ENCODE measurements at regions not wholly inside any gene's neighbourhood (a gene's known extent, or its start where the extent isn't known, plus 50 kb on each side); places are given as distances from the start of the nearest gene placed in this dataset.

DNA sequence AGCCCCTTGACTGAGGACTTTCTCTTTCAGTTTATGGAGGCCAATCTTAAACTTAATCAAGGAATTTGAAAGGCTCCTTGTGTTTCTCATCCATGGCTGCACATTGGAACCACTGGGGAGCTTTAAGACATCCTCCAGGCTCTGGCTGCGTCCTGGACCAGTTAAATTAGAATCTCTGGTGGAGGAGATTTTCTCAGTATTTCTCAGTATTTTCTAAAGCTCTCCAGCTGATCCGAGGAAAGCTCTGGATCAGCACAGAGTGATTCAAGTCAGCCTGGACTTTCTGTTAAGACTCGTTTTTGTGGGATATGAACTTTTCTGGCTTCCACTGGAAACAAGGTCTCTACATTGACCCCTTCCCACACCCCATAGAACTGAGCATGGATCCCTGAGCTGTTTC is 249.8 kb downstream of the STK31 start:
- H3K4me3 ChIP-seq (ENCODE audit: low read depth, low read length), result no peak overlapping the region
- DNase-seq (ENCODE audit: low read depth, low spot score), result no peak
- in situ Hi-C loops (cut with HindIII; ENCODE audit: low sequenced_read_pairs), result no loop called here
- TF ChIP-seq, protein P1, sequence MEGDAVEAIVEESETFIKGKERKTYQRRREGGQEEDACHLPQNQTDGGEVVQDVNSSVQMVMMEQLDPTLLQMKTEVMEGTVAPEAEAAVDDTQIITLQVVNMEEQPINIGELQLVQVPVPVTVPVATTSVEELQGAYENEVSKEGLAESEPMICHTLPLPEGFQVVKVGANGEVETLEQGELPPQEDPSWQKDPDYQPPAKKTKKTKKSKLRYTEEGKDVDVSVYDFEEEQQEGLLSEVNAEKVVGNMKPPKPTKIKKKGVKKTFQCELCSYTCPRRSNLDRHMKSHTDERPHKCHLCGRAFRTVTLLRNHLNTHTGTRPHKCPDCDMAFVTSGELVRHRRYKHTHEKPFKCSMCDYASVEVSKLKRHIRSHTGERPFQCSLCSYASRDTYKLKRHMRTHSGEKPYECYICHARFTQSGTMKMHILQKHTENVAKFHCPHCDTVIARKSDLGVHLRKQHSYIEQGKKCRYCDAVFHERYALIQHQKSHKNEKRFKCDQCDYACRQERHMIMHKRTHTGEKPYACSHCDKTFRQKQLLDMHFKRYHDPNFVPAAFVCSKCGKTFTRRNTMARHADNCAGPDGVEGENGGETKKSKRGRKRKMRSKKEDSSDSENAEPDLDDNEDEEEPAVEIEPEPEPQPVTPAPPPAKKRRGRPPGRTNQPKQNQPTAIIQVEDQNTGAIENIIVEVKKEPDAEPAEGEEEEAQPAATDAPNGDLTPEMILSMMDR (IDR thresholded peaks at IDR 0.05; ENCODE audit: low read depth, low read length), result no peak

DNA sequence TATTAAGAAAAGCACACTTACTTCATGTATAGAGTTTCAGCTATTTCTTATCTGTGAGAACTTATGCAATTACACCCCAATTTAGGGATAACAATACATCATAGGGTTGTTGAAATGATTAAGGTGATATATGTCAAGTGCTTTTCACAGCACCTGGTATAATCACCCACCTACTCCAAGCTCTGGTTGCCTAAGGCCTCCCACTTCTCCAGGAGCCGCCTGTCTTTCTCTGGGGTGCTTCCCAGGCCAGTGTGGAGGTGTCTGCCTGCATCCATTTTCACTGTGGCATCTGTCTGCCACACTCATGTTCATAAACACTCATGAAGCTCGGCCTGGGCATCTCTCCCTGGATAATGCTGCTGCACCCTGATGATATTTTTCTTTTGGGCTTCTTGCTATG is 250.3 kb downstream of the STK31 start:
- TF ChIP-seq, protein P1 (IDR thresholded peaks at IDR 0.05; ENCODE audit: low read depth, low read length), result no peak
- DNase-seq (ENCODE audit: low read depth, low spot score), result no peak
- no peak overlapping the region for H3K4me3 ChIP-seq (ENCODE audit: low read depth, low read length)
- in situ Hi-C loops (cut with HindIII; ENCODE audit: low sequenced_read_pairs), result no loop called here

DNA sequence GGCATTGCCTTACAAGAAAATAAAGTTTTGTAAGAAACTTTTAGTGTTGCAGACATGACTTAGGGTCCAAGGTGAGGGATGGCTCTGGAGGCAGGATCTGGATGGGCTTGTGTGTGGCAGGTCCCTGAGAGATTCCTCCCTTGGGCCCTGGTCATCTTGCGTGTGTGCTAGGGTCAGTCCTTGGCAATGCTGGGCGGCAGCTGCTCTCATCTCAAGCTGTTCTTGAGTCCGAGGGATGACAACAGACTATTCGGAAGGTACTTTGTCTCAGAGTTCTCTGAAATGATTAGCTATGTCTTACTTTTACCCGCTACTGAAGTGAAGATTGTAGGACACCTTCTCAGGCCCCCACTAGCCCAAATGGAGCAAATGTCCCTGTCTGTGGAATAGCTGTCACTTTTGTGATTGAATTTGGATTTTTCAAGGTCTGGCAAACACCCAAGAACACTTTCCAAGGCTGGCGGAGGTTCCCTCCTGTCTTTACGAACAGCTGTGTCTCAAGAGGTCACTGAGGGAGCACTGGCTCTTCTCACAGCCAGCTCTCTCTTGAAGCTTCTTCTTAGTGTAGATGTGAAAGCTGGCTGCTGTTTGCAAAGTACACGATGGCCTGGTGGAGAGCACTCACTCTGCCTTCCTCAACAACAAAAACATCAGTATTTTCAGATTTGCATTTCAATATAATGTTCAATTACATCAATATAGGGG is 253.6 kb downstream of the STK31 start:
- no peak overlapping the region for H3K4me3 ChIP-seq (ENCODE audit: low read depth, low read length)
- in situ Hi-C loops (cut with HindIII; ENCODE audit: low sequenced_read_pairs), result no loop called here
- no peak for DNase-seq (ENCODE audit: low read depth, low spot score)
- TF ChIP-seq, protein P1 (IDR thresholded peaks at IDR 0.05; ENCODE audit: low read depth, low read length), result no peak

DNA sequence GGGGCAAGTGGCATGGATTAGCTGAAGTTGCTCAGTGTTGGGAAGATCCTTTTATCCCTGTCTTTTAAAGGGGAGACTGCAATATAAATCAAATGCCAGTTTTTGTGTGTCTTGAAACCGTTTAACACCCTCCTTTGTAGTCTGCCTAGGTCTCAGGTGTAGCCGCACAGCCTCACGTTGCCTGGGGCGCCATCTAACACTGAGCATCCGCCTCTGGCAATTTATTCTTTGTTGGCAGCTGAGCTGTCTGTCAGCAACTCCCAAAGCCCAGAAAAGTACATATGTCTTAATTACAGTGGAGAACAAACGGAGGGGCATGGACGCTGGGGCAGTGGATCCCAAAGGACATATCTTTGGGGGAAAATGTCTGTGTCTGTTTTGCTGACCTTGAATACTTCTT is 254.7 kb downstream of the STK31 start:
- H3K4me3 ChIP-seq (ENCODE audit: low read depth, low read length), result no peak overlapping the region
- in situ Hi-C loops (cut with HindIII; ENCODE audit: low sequenced_read_pairs), result no loop called here
- TF ChIP-seq, protein P1 (IDR thresholded peaks at IDR 0.05; ENCODE audit: low read depth, low read length), result no peak
- DNase-seq (ENCODE audit: low read depth, low spot score), result no peak

DNA sequence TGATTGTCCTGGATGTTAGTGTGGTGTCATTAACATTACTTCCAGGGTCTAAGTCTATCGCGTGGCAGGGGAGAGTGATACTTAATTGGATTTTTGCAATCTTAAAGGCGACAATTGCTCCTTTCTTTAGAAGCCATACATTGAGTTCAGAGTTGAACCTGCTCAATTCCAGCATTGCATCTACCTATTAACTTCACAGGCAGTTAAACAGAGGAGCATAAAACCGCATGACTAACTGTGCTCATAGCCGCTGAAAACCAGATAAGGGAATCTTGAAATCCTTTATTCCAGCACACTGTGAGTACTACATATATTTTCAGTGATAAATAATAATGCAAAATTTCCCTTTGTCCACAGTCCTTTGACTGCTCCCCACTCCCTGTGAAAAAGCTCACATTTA is 255.3 kb downstream of the STK31 start:
- H3K4me3 ChIP-seq (ENCODE audit: low read depth, low read length), result no peak overlapping the region
- no peak for DNase-seq (ENCODE audit: low read depth, low spot score)
- in situ Hi-C loops (cut with HindIII; ENCODE audit: low sequenced_read_pairs), result no loop called here
- TF ChIP-seq, protein P1 (IDR thresholded peaks at IDR 0.05; ENCODE audit: low read depth, low read length), result no peak

DNA sequence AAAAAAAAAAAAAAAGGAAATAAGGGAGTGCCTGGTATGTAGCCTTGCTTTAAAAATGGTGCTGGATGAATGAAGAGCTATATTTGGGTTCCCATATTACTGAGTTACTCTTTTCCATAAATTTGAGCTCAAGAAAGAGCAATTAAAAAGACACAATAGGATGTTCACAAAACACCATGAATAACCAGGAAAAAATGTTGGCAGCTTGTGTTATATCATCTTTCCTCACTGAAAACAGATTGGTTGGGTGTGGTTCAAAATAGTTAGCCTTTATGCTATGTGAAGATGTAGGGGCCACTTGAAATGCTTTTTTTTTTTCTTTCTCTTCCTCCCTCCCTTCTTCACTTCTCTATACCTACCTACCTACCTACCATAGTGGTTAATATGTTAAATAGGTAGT is 256.9 kb downstream of the STK31 start:
- DNase-seq (ENCODE audit: low read depth, low spot score), result no peak
- no peak overlapping the region for H3K4me3 ChIP-seq (ENCODE audit: low read depth, low read length)
- in situ Hi-C loops (cut with HindIII; ENCODE audit: low sequenced_read_pairs), result no loop called here
- TF ChIP-seq, protein P1 (IDR thresholded peaks at IDR 0.05; ENCODE audit: low read depth, low read length), result no peak
